ENCODE measurements at regions not wholly inside any gene's neighbourhood (a gene's known extent, or its start where the extent isn't known, plus 50 kb on each side); places are given as distances from the start of the nearest gene placed in this dataset.

DNA sequence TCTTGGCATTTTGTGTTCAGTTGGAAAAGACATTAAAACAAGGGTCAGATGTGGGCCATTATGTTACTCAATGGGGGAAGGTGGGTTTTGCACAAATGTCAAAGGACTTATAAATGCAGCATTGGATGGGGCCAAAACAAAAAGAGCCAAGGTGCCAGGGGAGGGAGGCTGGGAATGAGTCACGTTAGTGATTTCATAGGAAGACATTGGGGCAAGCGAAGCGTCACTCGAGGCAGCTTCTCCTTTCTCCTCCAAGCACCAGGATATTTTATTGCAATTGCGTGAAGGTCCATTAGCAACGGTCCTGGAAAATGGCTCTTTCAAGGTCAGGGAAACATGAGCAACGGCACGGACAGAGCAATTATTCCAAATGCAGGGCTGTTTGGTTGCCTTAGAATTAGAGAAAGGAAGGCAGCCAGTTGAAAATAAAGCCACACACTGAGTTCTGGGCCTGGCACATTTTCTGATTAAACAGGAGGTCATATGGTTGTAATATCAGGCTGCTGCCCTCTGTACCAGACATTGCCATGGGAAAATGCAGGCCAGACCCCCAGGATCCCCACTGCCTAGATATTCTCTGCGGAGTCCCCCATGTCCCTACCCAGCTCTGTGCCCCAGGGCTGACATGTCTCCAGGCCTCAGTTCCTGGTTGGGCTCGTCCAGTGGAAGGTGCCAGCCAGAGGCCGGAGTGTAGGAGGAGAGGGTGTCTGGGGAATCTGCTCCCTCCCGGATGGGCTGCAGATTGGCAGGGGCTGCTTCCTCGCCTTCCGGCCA lies 63.3 kb upstream of the NANOS1 start:
- Histone ChIP-seq H4K5ac (ENCODE audit: insufficient read length, low read depth, low read length) (no peak overlapping the region), H3K4ac (replicated peaks; ENCODE audit: insufficient read length, low read depth, low read length) (no peak overlapping the region), H3K4me1 (replicated peaks in 1 of 4; ENCODE audit: control insufficient read depth in 3 of 4, insufficient read depth in 4 of 4, low read length in 3 of 4) (no peaks in the 10 kb centered on the region), H3K9me3 (ENCODE audit: insufficient read depth in 2 of 2, low read depth in 1 of 2, low read length in 1 of 2) (no peaks in the 10 kb centered on the region), H3K79me2 (ENCODE audit: control insufficient read depth in 1 of 2, insufficient read depth in 2 of 2, low read length in 2 of 2) (no peaks in the 10 kb centered on the region), H3K23me2 (ENCODE audit: low read depth, low read length) (no peaks in the 10 kb centered on the region), H3K14ac (ENCODE audit: insufficient read length) (no peak overlapping the region), H2BK5ac (ENCODE audit: low read depth, low read length) (no peak overlapping the region; the same call in 1 of the 2 replicates), H4K91ac (replicated peaks; ENCODE audit: insufficient read length, low read length) (no peak overlapping the region), H2AK5ac (ENCODE audit: low read depth, low read length) (no peak overlapping the region), H3K79me1 (ENCODE audit: low read depth, low read length) (no peaks in the 10 kb centered on the region), H2BK20ac (ENCODE audit: low read length) (no peak overlapping the region), H3K36me3 (ENCODE audit: control insufficient read depth in 2 of 4, insufficient read depth in 4 of 4, low read length in 3 of 4) (no peaks in the 10 kb centered on the region), H2AFZ (ENCODE audit: low read length) (no peak overlapping the region), H2BK120ac (replicated peaks; ENCODE audit: low read depth, low read length) (no peak overlapping the region), H2BK15ac (ENCODE audit: low read length) (no peak overlapping the region), H3K18ac (ENCODE audit: extremely low read depth, low read length) (no peak overlapping the region), H3K27ac (ENCODE audit: low read depth, low read length) (no peak overlapping the region), H3K4me3 (ENCODE audit: extremely low read depth in 1 of 4, insufficient read depth in 2 of 4, low read depth in 3 of 4, low read length in 4 of 4) (no peak overlapping the region), H3K56ac (replicated peaks; ENCODE audit: insufficient read length, low read depth, low read length) (no peak overlapping the region), H2BK12ac (ENCODE audit: low read depth, low read length) (no peak overlapping the region), H3K4me2 (ENCODE audit: insufficient read depth in 1 of 2, low read depth in 2 of 2, low read length in 2 of 2) (no peak overlapping the region), H4K20me1 (replicated peaks in 1 of 2; ENCODE audit: control insufficient read depth in 1 of 2, insufficient read depth in 2 of 2, low read length in 2 of 2) (no peaks in the 10 kb centered on the region), H3K9ac (replicated peaks in 1 of 4; ENCODE audit: extremely low read depth in 1 of 4, low read depth in 3 of 4, low read length in 3 of 4) (no peak overlapping the region), H3K23ac (ENCODE audit: insufficient read length) (no peak overlapping the region), H4K8ac (ENCODE audit: extremely low read depth, insufficient read depth, low read length) (no peak overlapping the region), H3K27me3 (replicated peaks in 1 of 4; ENCODE audit: control insufficient read depth in 3 of 4, extremely low read depth in 1 of 4, insufficient read depth in 3 of 4, low read length in 3 of 4) (no peaks in the 10 kb centered on the region)
- TF ChIP-seq CTBP2 (IDR thresholded peaks at IDR 0.05; ENCODE audit: borderline replicate concordance, insufficient read depth, insufficient read length, low read length) (no peak), POU5F1 (IDR thresholded peaks at IDR 0.05; ENCODE audit: low read depth, low read length) (no peak), POLR2A (IDR thresholded peaks at IDR 0.05; ENCODE audit: control extremely low read depth in 1 of 2, low read depth in 2 of 2, low read length in 2 of 2) (no peak), BCL11A (IDR thresholded peaks at IDR 0.05; ENCODE audit: low read depth in 2 of 2, low read length in 2 of 2) (no peak), TBP (IDR thresholded peaks at IDR 0.05; ENCODE audit: low read depth, low read length) (no peak), KDM1A (IDR thresholded peaks at IDR 0.05; ENCODE audit: borderline replicate concordance, low read length) (no peak)
- WGBS, 2 experiments (ENCODE audit: extremely low coverage in 1 of 2, insufficient coverage in 1 of 2, insufficient read length in 1 of 2, insufficient replicate concordance in 2 of 2, low coverage in 1 of 2, low lambda C conversion rate in 2 of 2, missing lambda C conversion rate in 1 of 2), result 95% methylated on average over 13 of the region's 14 CpGs; no CpG with 5 or more reads in 1 of the 2 experiments
- POLR2A ChIA-PET (ENCODE audit: partially characterized antibody), result no interaction called here
- DNase-seq (ENCODE audit: low read depth in 1 of 2, low spot score in 2 of 2) (no peak), FAIRE-seq (no peak)
- CTCF ChIA-PET (ENCODE audit: partially characterized antibody), result interaction anchor here (0.6 kb wide), 1 partner anchor 35 kb away, joined by 4 read pairs; no protein-coding TSS in a partner anchor

Data from H1 (cell line).